HCT116 (cell line): ENCODE measurements at regions not wholly inside any gene's neighbourhood (a gene's known extent, or its start where the extent isn't known, plus 50 kb on each side); places are given as distances from the start of the nearest gene placed in this dataset.

ENCODE experiments used
- ATAC-seq: fragments of 200-7000 bp; cut with Tn5 transposase; 2 replicates; pipeline ENCODE4 v1.9.1; 2020; ENCODE audit warnings: mild to moderate bottlenecking, moderate library complexity
- BruUV-seq: library from RNA; stranded (reverse); fragments of 400-500 nt; replicated peaks from 2 replicates; lab custom pipeline; 2021; lab: Mats Ljungman, UMichigan
- CTCF ChIA-PET: fragments of 300-600 bp; sonication (Branson Sonifier 250); formaldehyde crosslinking; loops from one replicate; lab custom pipeline; 2021; ENCODE audit warnings: antibody characterized with exemption; lab: Charles Lee
- POLR2A ChIA-PET: fragments of 300-600, 350-600 bp; sonication (Branson Sonifier 250); formaldehyde crosslinking; loops from one replicate; lab custom pipeline; 2021; ENCODE audit warnings: antibody characterized with exemption; lab: Charles Lee
- RAD21 ChIA-PET, 2 experiments: fragments of 300-600 bp; sonication (Branson Sonifier 250); formaldehyde crosslinking; loops; one replicate each; lab custom pipeline; 2023; ENCODE audit warnings: low total read pairs in 2 of 2; ENCODE audit not compliant: uncharacterized antibody in 2 of 2, unreplicated experiment in 2 of 2, low non-redundant PET in 1 of 2; lab: Charles Lee
- DNase-seq: peaks from one replicate; pipeline ENCODE4 v3.0.0-alpha.2; 2010; ENCODE audit warnings: low read depth, low spot score
- H2AFZ ChIP-seq: fragments of 200-600 bp; shearing (Covaris generic), sonication (generic); 2 replicates; pipeline ENCODE4 v1.6.1; 2017; ENCODE audit warnings: low read depth, mixed run types, mixed read lengths, antibody characterized with exemption, low read length; ENCODE audit not compliant: poor library complexity, severe bottlenecking
- H3K27ac ChIP-seq: 2 replicates; pipeline ENCODE4 v1.5.1; 2012; ENCODE audit warnings: low read depth, low read length
- H3K27me3 ChIP-seq: fragments of 200-600 bp; sonication (generic); 2 replicates; pipeline ENCODE4 v1.6.1; 2016; ENCODE audit warnings: mixed run types, low read length, mixed read lengths; ENCODE audit not compliant: insufficient read depth
- H3K36me3 ChIP-seq, 2 experiments: fragments of 200-500 bp in 1 of 2; fragments of 200-600 bp in 1 of 2; sonication (Bioruptor generic) in 1 of 2; sonication (generic) in 1 of 2; 2 replicates each; pipeline versions ENCODE4 v1.5.1 to v1.6.1; 2014 to 2016; ENCODE audit warnings: low read length in 2 of 2, inconsistent platforms in 1 of 2, mixed read lengths in 1 of 2, mixed run types in 1 of 2; ENCODE audit not compliant: insufficient read depth in 2 of 2, control insufficient read depth in 1 of 2
- H3K4me1 ChIP-seq, 2 experiments: fragments of 200-600 bp in 1 of 2; sonication (generic) in 1 of 2; 2 replicates each; pipeline versions ENCODE4 v1.5.1 to v1.6.1; 2012 to 2017; ENCODE audit warnings: low read length in 2 of 2, inconsistent platforms in 1 of 2, mild to moderate bottlenecking in 1 of 2, mixed read lengths in 1 of 2, mixed run types in 1 of 2, moderate library complexity in 1 of 2; ENCODE audit not compliant: insufficient read depth in 2 of 2, control insufficient read depth in 1 of 2
- H3K4me2 ChIP-seq: fragments of 200-600 bp; sonication (generic); 2 replicates; pipeline ENCODE4 v1.6.1; 2017; ENCODE audit warnings: mixed run types, low read length, mixed read lengths
- H3K4me3 ChIP-seq, 2 experiments: fragments of 200-600 bp in 1 of 2; sonication (generic) in 1 of 2; replicated peaks in 1 of 2; 2 replicates each; pipeline ENCODE4 v1.5.1; 2011 to 2016; ENCODE audit warnings: low read length in 2 of 2, control low read depth in 1 of 2, low read depth in 1 of 2, mild to moderate bottlenecking in 1 of 2, mixed read lengths in 1 of 2, mixed run types in 1 of 2
- H3K79me2 ChIP-seq: fragments of 200-600 bp; sonication (generic); 2 replicates; pipeline ENCODE4 v1.6.1; 2017; ENCODE audit warnings: mild to moderate bottlenecking, mixed run types, low read length, moderate library complexity, mixed read lengths; ENCODE audit not compliant: insufficient read depth
- H3K9ac ChIP-seq: fragments of 200-600 bp; sonication (generic); 2 replicates; pipeline ENCODE4 v1.6.1; 2016; ENCODE audit warnings: low read length, mixed read lengths
- H3K9me2 ChIP-seq: fragments of 200-600 bp; sonication (generic), shearing (Covaris generic); 2 replicates; pipeline ENCODE4 v1.6.1; 2017; ENCODE audit warnings: mixed run types, mild to moderate bottlenecking, moderate library complexity; ENCODE audit not compliant: insufficient read depth
- H3K9me3 ChIP-seq, 2 experiments: fragments of 200-500 bp in 1 of 2; fragments of 200-600 bp in 1 of 2; sonication (Bioruptor generic) in 1 of 2; sonication (generic) in 1 of 2; 2 replicates each; pipeline ENCODE4 v1.6.1; 2014 to 2017; ENCODE audit warnings: low read length in 2 of 2, mixed read lengths in 2 of 2, inconsistent platforms in 1 of 2, low read depth in 1 of 2, mild to moderate bottlenecking in 1 of 2, mixed run types in 1 of 2, moderate library complexity in 1 of 2; ENCODE audit not compliant: control insufficient read depth in 1 of 2, insufficient read depth in 1 of 2
- H4K20me1 ChIP-seq: fragments of 200-600 bp; sonication (generic), shearing (Covaris generic); 2 replicates; pipeline ENCODE4 v1.6.1; 2017; ENCODE audit warnings: mixed run types, mild to moderate bottlenecking, moderate library complexity; ENCODE audit not compliant: insufficient read depth
- EGR1 ChIP-seq: IDR thresholded peaks from 2 replicates; pipeline ENCODE4 v1.6.1; 2012; ENCODE audit warnings: low read depth
- ELF1 ChIP-seq: IDR thresholded peaks from 2 replicates; pipeline ENCODE4 v1.6.1; 2012; ENCODE audit warnings: low read depth, borderline replicate concordance
- EZH2phosphoT487 ChIP-seq: fragments of 200-600 bp; IDR thresholded peaks from 2 replicates; pipeline ENCODE4 v1.6.1; 2018; ENCODE audit warnings: antibody characterized with exemption, borderline replicate concordance
- MAX ChIP-seq: IDR thresholded peaks from 2 replicates; pipeline ENCODE4 v1.6.1; 2012
- REST ChIP-seq: IDR thresholded peaks from 2 replicates; pipeline ENCODE4 v1.6.1; 2012; ENCODE audit warnings: low read depth
- SIN3A ChIP-seq: IDR thresholded peaks from 2 replicates; pipeline ENCODE4 v1.6.1; 2012; ENCODE audit warnings: low read depth
- SP1 ChIP-seq: IDR thresholded peaks from 2 replicates; pipeline ENCODE4 v1.6.1; 2012; ENCODE audit warnings: low read depth
- SRF ChIP-seq: IDR thresholded peaks from 2 replicates; pipeline ENCODE4 v1.6.1; 2012; ENCODE audit warnings: low read depth
- ZBTB33 ChIP-seq: IDR thresholded peaks from 2 replicates; pipeline ENCODE4 v1.6.1; 2011; ENCODE audit warnings: mild to moderate bottlenecking, low read length, moderate library complexity; ENCODE audit not compliant: insufficient replicate concordance; ENCODE audit errors: extremely low read depth
- intact Hi-C: fragments of 100-400 bp; cut with micrococcal nuclease; formaldehyde crosslinking; loops from 2 replicates; pipeline ENCODE4 v1.10.0; 2022

- H3K79me2 ChIP-seq = no peaks in the 10 kb centered on the region
- no TSS peak for BruUV-seq
- ChIA-PET POLR2A (no interaction called here), RAD21 (no interaction called here), CTCF (no interaction called here)
- no peak overlapping the region for H3K4me2 ChIP-seq
- H3K36me3 ChIP-seq = no peaks in the 10 kb centered on the region
- DNase-seq (no peak), ATAC-seq (no peak)
- H3K9me2 ChIP-seq = no peaks in the 10 kb centered on the region
- no peak overlapping the region for H2AFZ ChIP-seq
- H3K27ac ChIP-seq = no peak overlapping the region
- no peaks in the 10 kb centered on the region for H3K27me3 ChIP-seq
- no peaks in the 10 kb centered on the region for H3K4me1 ChIP-seq
- no peaks in the 10 kb centered on the region for H4K20me1 ChIP-seq
- H3K9me3 ChIP-seq = no peaks in the 10 kb centered on the region
- intact Hi-C loops = no loop called here
- H3K4me3 ChIP-seq = no peak overlapping the region
- TF ChIP-seq REST = no peak
- TF ChIP-seq SRF = no peak
- H3K9ac ChIP-seq = no peak overlapping the region
These were observed 1442.6 kb downstream of the SUCLG1 start for GRCh38 chr2:83016343-83017110.

GRCh38 chr2:83015900-83016299 is 1443.2 kb downstream of the SUCLG1 start:
- H3K4me2 ChIP-seq = no peak overlapping the region
- H3K27ac ChIP-seq = no peak overlapping the region
- H3K27me3 ChIP-seq = no peaks in the 10 kb centered on the region
- H4K20me1 ChIP-seq = no peaks in the 10 kb centered on the region
- H3K9me3 ChIP-seq = no peaks in the 10 kb centered on the region
- no peaks in the 10 kb centered on the region for H3K79me2 ChIP-seq
- H3K9me2 ChIP-seq = no peaks in the 10 kb centered on the region
- H3K4me3 ChIP-seq = no peak overlapping the region
- intact Hi-C loops = no loop called here
- no peak for ATAC-seq
- ChIA-PET POLR2A (no interaction called here), CTCF (no interaction called here), RAD21 (no interaction called here)
- BruUV-seq = no TSS peak
- DNase-seq = no peak
- H2AFZ ChIP-seq = no peak overlapping the region
- H3K4me1 ChIP-seq = no peaks in the 10 kb centered on the region
- no peaks in the 10 kb centered on the region for H3K36me3 ChIP-seq
- no peak overlapping the region for H3K9ac ChIP-seq
- TF ChIP-seq EZH2phosphoT487 = no peak
- TF ChIP-seq SRF = no peak
- no peak for TF ChIP-seq EGR1
- no peak for TF ChIP-seq ZBTB33
- TF ChIP-seq MAX = no peak
- no peak for TF ChIP-seq SIN3A
- TF ChIP-seq ELF1 = no peak
- no peak for TF ChIP-seq SP1
